Stimulated activated CD4-positive, alpha-beta T cell treated with anti-CD3 and anti-CD28 coated beads, Interleukin-4, amount 100 ng/mL, for 1 hour (primary cell): ENCODE measurements at regions not wholly inside any gene's neighbourhood (a gene's known extent, or its start where the extent isn't known, plus 50 kb on each side); places are given as distances from the start of the nearest gene placed in this dataset.
"Not testable (repeated sequence)": the region's sequence is repeated elsewhere in the genome, so short reads cannot be mapped to it uniquely, and the experiment has no call there.

Experiments used
- DNase-seq: peaks from one replicate; pipeline ENCODE4 v3.0.0-alpha.2; 2020

- DNase-seq = no peak
Observed at GRCh38 chr12:107567876-107568619, 117.6 kb upstream of the PWP1 start.

- no peak for DNase-seq
Observed at GRCh38 chr12:107568718-107569117, 116.9 kb upstream of the PWP1 start.

- DNase-seq = no peak
Observed at GRCh38 chr12:107570721-107571120, 114.9 kb upstream of the PWP1 start.

- no peak for DNase-seq
Observed at GRCh38 chr12:107571492-107571891, 114.1 kb upstream of the PWP1 start.

DNA sequence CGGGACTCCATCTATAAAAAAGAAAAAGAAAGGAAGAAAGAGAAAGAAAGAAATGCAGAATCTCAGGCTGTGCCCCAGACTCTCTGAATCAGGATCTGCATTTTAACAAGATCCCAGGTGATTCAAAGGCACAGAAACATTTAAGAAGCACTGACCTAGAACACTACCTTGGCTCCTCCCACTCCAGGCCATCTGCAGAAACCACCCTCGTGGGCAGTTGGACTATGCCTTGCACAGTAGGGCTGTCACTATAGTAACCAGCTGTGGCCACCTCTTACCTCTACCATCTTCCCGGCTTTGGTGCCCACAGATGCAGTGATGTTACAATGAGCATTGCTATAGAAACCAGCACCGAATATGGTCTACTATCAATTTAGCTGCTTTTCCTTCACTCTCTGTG is 110.9 kb upstream of the PWP1 start:
- DNase-seq = no peak

GRCh38 chr12:107580750-107581618 is 104.6 kb upstream of the PWP1 start:
- no peak for DNase-seq

DNA sequence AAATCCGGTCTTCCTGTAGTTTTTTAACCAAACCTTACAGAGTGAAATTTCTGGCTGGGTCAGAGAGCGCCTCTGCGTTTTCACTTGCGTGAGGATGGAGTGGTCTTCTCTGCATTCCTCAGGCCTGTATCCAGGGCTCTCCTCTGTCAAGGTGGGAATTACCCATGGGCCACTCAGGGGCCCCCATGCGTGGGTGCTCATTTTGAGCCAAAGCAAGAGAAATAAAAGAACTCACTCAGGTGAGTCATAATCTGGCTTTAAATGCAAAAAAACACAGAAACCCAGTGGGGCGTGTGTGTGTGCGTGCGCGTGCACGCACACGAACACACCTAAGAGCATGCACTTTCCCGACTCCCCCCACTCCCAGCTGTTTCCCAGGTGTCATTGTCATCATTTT is 104.0 kb upstream of the PWP1 start:
- DNase-seq = no peak

DNA sequence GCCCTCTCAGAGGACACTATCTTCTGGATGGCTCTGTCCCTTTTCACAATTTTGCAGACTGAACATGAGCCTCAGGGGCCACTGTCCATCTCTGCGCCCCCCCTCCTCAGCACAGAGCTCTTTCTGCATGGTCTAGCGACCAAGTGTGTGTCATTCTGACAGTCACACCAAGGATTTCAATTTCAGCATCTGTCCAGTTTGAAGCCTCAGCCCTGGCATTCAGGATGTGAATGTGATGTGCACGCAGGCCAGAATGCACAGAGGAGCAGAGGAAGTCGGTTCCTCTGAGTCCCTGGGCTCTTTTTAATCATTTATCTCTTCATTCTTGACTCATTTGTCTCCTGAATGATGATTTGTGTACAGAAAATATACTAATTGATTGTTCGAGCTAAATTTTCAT is 102.0 kb upstream of the PWP1 start:
- no peak for DNase-seq

- DNase-seq = no peak
Observed at GRCh38 chr12:107584563-107584962, 101.0 kb upstream of the PWP1 start.

DNA sequence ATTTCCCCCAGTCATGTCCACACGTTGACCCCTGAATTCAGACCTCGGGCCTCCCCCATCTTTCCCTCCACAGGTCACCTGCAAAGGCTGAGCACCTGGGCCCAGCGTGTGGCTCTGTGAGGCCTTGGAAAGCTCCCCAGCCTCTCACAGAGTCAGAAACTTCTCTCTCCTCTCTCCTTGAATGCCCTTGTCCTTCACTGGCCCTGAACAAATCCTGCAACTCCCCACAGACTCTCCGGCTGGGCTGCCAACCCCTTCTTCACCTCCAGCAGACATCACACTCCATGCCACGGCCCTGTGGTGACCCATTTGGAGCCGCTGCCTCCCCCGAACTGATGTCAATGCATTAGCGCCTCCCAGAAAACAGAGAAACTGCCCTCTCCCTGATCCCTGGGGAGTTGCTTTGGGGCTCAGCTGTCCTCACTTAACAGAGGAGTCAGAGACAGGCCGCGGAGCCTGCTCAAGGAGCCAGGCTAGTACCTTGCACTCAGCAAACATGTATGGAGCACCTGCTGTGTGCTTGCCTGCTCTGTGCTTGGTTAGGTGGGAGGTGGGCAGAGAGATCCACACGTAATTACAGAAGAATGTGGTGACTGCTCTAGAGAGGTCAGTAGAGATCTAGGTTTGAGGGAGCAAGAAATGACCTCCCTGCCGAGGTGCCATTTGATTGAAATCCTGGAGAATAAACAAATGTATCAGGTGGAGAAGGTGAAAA is 99.2 kb upstream of the PWP1 start:
- no peak for DNase-seq

GRCh38 chr12:107590413-107590812 is 95.2 kb upstream of the PWP1 start:
- no peak for DNase-seq

GRCh38 chr12:107590814-107591375 is 94.7 kb upstream of the PWP1 start:
- DNase-seq = no peak

- DNase-seq = no peak
Observed at GRCh38 chr12:107593713-107594381, 91.8 kb upstream of the PWP1 start.

DNA sequence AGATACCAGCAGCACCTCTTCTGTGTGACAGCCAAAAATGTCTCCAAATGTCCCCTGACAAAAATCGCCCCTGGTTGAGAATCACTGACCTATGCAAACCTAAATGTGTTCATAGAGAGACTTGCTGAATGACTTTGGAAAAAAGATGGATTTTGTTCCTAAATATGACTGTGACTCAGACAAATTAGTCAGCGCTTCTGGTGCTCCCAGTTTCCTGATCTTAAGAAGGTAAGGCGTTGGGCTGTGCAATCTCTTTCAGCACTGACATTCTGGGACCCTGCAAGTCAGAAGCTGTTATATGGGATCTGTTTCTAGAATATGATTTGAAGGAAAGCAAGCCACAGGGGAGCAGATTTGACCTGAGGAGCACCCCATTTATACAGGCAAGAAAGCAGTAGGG is 90.6 kb upstream of the PWP1 start:
- no peak for DNase-seq

GRCh38 chr12:107597695-107598410 is 87.7 kb upstream of the PWP1 start:
- DNase-seq = no peak

- no peak for DNase-seq
Observed at GRCh38 chr12:107598906-107599305, 86.7 kb upstream of the PWP1 start.

- no peak for DNase-seq
Observed at GRCh38 chr12:107600581-107601144, 84.9 kb upstream of the PWP1 start.

DNA sequence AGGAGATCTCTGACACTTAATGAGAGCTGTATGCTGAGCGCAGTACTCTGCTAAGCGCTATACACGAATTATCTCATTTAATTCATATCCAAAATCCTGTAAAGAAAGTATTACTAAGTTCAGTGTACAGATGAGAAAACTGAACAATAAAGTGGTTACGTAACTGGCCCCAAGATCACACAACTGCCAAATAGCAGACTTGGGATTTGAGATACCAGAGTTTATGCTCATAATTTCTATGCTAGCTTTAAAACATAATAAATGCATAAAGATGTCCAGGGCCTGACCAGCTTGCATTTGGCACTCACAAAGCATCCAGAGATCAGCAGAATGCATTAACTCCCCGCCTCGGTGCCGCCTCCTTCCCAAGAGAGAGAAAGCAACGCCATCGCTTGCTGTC is 83.2 kb upstream of the PWP1 start:
- DNase-seq = no peak

DNA sequence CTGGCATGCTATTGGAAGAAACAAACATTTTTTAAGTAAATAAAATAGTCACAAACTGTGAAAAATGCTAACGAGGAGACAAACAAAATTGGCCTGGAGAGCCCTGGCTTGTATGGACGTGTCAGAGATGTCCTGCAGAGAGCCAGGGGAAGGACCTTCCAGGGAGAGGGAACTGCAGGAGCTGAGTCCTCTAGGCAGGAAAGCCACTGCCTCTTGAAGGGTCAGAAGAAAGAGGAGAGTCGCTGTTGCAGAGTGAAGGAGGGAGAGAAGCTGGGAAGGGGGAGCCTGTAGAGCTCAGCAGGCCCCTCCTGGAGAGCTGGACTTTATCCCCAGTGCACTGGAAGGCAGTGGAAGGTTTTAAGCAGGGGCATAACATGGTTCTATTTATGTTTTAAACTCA is 80.3 kb upstream of the PWP1 start:
- no peak for DNase-seq

DNA sequence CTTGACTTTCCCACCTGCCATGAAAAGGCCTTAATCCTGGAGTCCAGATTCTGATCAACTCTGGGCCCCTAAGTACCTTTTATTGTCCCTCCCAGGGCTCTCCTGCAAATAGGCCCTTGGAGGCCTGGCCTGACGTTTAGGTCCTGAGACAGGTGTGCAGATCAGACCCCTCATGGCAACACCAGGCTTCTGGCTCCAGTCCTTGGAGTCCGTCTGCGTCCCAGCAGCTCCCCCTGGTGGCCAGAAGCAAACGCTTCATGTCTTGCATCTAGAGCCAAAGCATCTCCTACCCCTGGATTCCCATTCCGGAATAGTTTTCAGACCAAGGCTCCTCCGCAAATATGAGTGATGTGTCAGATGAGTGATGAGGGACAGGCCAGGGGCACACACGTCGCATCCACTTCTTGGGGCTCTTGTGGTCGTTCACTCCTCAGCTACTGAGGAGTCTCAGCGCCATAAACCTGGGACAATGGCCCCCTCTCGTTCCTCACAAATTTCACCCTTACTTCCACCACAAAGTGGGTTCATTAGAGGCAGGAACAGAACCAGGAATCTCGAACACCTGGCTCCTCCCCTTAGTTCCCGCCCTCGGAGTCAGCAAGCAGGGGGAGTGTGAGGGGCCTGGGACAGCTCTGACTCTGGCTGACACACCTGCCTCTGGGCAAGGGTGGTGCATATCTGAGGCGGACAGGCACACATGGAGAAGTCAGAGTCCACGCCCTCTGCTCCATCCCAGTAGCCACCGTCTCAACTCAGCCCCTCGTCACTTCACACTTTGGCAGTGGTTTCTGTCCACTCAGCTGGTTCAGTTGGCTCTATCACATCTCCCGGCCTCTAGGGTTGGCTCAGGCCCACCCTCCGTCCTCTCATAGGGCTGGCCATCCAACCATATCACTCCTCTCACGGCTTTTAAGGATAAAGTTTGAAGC is 77.9 kb upstream of the PWP1 start:
- peak; percentile 84 for DNase-seq

DNA sequence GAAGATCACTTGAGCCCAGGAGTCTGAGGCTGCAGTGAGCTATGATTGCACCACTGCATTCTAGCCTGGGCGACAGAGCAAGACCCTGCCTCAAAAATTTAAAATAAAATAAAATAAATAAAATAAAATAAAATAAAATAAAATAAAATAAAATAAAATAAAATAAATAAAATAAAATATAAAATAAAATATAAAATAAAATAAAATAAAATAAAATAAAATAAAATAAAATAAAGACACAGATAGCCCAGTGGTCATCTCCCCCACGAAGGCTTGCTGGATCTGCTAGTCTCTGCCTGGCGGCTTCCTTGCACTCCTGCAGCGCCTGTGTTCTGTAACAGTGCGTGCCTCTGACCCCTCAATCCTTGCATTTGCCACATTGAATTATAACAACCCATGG is 76.8 kb upstream of the PWP1 start:
- DNase-seq = not testable (repeated sequence)
